Dermis microvascular lymphatic vessel endothelial cell (primary cell): ENCODE measurements at regions not wholly inside any gene's neighbourhood (a gene's known extent, or its start where the extent isn't known, plus 50 kb on each side); places are given as distances from the start of the nearest gene placed in this dataset.

Experiments
- DNase-seq, 2 donors: peaks; one replicate each; pipeline versions ENCODE4 v3.0.0 to v3.0.0-alpha.2; 2010; ENCODE audit warnings: low read depth in 2 of 2

GRCh38 chr2:221323513-221323912, 248.6 kb downstream of the EPHA4 start:
- no peak for DNase-seq

GRCh38 chr2:221330436-221330835, 241.7 kb downstream of the EPHA4 start:
- DNase-seq: no peak

- no peak for DNase-seq
These were observed 237.5 kb downstream of the EPHA4 start for GRCh38 chr2:221334481-221335218.

- DNase-seq: no peak
These were observed 236.8 kb downstream of the EPHA4 start for GRCh38 chr2:221335219-221335752.

GRCh38 chr2:221336967-221337366, 235.1 kb downstream of the EPHA4 start:
- DNase-seq: no peak

- DNase-seq: no peak
These were observed 234.0 kb downstream of the EPHA4 start for GRCh38 chr2:221337957-221338685.

- no peak for DNase-seq
These were observed 229.7 kb downstream of the EPHA4 start for GRCh38 chr2:221342388-221342787.

- DNase-seq: no peak
These were observed 228.6 kb downstream of the EPHA4 start for GRCh38 chr2:221343524-221343923.

- no peak for DNase-seq
These were observed 226.6 kb downstream of the EPHA4 start for GRCh38 chr2:221345516-221345915.

- DNase-seq: no peak
These were observed 225.7 kb downstream of the EPHA4 start for GRCh38 chr2:221346411-221346810.

- no peak for DNase-seq
These were observed 224.6 kb downstream of the EPHA4 start for GRCh38 chr2:221347471-221347870.

GRCh38 chr2:221350616-221351015, 221.5 kb downstream of the EPHA4 start:
- no peak for DNase-seq

GRCh38 chr2:221353201-221353600, 218.9 kb downstream of the EPHA4 start:
- no peak for DNase-seq

GRCh38 chr2:221360312-221360711, 211.8 kb downstream of the EPHA4 start:
- no peak for DNase-seq

- DNase-seq: no peak
These were observed 211.4 kb downstream of the EPHA4 start for GRCh38 chr2:221360742-221361141.

- no peak for DNase-seq
These were observed 210.5 kb downstream of the EPHA4 start for GRCh38 chr2:221361633-221362032.

GRCh38 chr2:221364672-221365071, 207.4 kb downstream of the EPHA4 start:
- no peak for DNase-seq
